SK-N-SH treated with all-trans-retinoic acid at 6 μM for 48 hours (cell line): ENCODE measurements at regions not wholly inside any gene's neighbourhood (a gene's known extent, or its start where the extent isn't known, plus 50 kb on each side); places are given as distances from the start of the nearest gene placed in this dataset.

Experiments
- ATAC-seq: fragments of 200-7000 bp; cut with Tn5 transposase; 3 replicates; pipeline ENCODE4 v1.9.1; 2020; ENCODE audit warnings: mild to moderate bottlenecking, moderate library complexity
- ARNTL ChIP-seq: fragments of 450-650 bp; formaldehyde crosslinking; IDR thresholded peaks from 2 replicates; pipeline ENCODE4 v1.5.0; 2020; ENCODE audit warnings: low read depth, mild to moderate bottlenecking, moderate library complexity, borderline replicate concordance
- BACH2 ChIP-seq: fragments of 250-450 bp; sonication (Bioruptor Pico); IDR thresholded peaks from 2 replicates; pipeline ENCODE4 v1.9.0; 2021; ENCODE audit warnings: mild to moderate bottlenecking, borderline replicate concordance
- CSDC2 ChIP-seq: fragments of 250-450 bp; sonication (Bioruptor Pico); IDR thresholded peaks from 2 replicates; pipeline ENCODE4 v1.5.0; 2020; ENCODE audit warnings: mild to moderate bottlenecking, moderate library complexity
- ESRRG ChIP-seq: fragments of 250-450 bp; sonication (Bioruptor Pico); IDR thresholded peaks from 2 replicates; pipeline ENCODE4 v1.6.1; 2021; ENCODE audit warnings: mild to moderate bottlenecking
- GLIS3 ChIP-seq: fragments of 250-450 bp; sonication (Bioruptor Pico); IDR thresholded peaks from 2 replicates; pipeline ENCODE4 v1.5.0; 2020; ENCODE audit warnings: mild to moderate bottlenecking, moderate library complexity
- ISL1 ChIP-seq: fragments of 250-450 bp; sonication (Bioruptor Pico); IDR thresholded peaks from 2 replicates; pipeline ENCODE4 v2.1.2; 2022; ENCODE audit warnings: mild to moderate bottlenecking, moderate library complexity
- OSR1 ChIP-seq: fragments of 250-450 bp; sonication (Bioruptor Pico); IDR thresholded peaks from 2 replicates; pipeline ENCODE4 v1.8.0; 2022; ENCODE audit warnings: moderate library complexity, mild to moderate bottlenecking, inconsistent platforms
- PPARA ChIP-seq: fragments of 250-450 bp; sonication (Bioruptor Pico); IDR thresholded peaks from 2 replicates; pipeline ENCODE4 v1.5.0; 2020; ENCODE audit warnings: mild to moderate bottlenecking, borderline replicate concordance
- RARB ChIP-seq: fragments of 250-450 bp; sonication (Bioruptor Pico); IDR thresholded peaks from 2 replicates; pipeline ENCODE4 v1.8.0; 2021; ENCODE audit warnings: mild to moderate bottlenecking, moderate library complexity
- TCF4 ChIP-seq: fragments of 250-450 bp; sonication (Bioruptor Pico); IDR thresholded peaks from 2 replicates; pipeline ENCODE4 v1.8.0; 2021; ENCODE audit warnings: mild to moderate bottlenecking, moderate library complexity, borderline replicate concordance
- TOX ChIP-seq: fragments of 250-450 bp; sonication (Bioruptor Pico); IDR thresholded peaks from 2 replicates; pipeline ENCODE4 v1.8.0; 2021; ENCODE audit warnings: mild to moderate bottlenecking, moderate library complexity, borderline replicate concordance
- ZC3H10 ChIP-seq: fragments of 250-450 bp; sonication (Bioruptor Pico); IDR thresholded peaks from 2 replicates; pipeline ENCODE4 v1.5.1; 2021; ENCODE audit warnings: mild to moderate bottlenecking, moderate library complexity
- ZFP3 ChIP-seq: fragments of 250-450 bp; sonication (Bioruptor Pico); IDR thresholded peaks from 2 replicates; pipeline ENCODE4 v1.5.0; 2020; ENCODE audit warnings: mild to moderate bottlenecking, moderate library complexity
- ZFP30 ChIP-seq: fragments of 450-650 bp; formaldehyde crosslinking; IDR thresholded peaks from 2 replicates; pipeline ENCODE4 v1.5.0; 2022; ENCODE audit warnings: mild to moderate bottlenecking, moderate library complexity
- ZNF565 ChIP-seq: fragments of 450-650 bp; formaldehyde crosslinking; conservative IDR thresholded peaks from 2 replicates; pipeline ENCODE4 v1.5.0; 2020; ENCODE audit warnings: low read depth, mild to moderate bottlenecking, moderate library complexity
- ZNF70 ChIP-seq: fragments of 450-650 bp; formaldehyde crosslinking; IDR thresholded peaks from 2 replicates; pipeline ENCODE4 v1.5.0; 2020; ENCODE audit warnings: mild to moderate bottlenecking, moderate library complexity
- ZNF8 ChIP-seq: fragments of 450-650 bp; formaldehyde crosslinking; IDR thresholded peaks from 2 replicates; pipeline ENCODE4 v1.5.0; 2020; ENCODE audit warnings: mild to moderate bottlenecking, moderate library complexity
- TF ChIP-seq, protein P1 (sequence below): fragments of 250-450 bp; sonication (Bioruptor Pico); IDR thresholded peaks from 2 replicates; pipeline ENCODE4 v1.8.0; 2020; ENCODE audit warnings: mild to moderate bottlenecking, moderate library complexity, borderline replicate concordance
- TF ChIP-seq, protein P2 (sequence below): fragments of 250-450 bp; sonication (Bioruptor Pico); IDR thresholded peaks from 2 replicates; pipeline ENCODE4 v1.5.1; 2021; ENCODE audit warnings: mild to moderate bottlenecking, moderate library complexity
- TF ChIP-seq, protein P3 (sequence below): fragments of 250-450 bp; sonication (Bioruptor Pico); IDR thresholded peaks from 2 replicates; pipeline ENCODE4 v1.8.0; 2021; ENCODE audit warnings: low read depth, mild to moderate bottlenecking, moderate library complexity, borderline replicate concordance
- TF ChIP-seq, protein P4 (sequence below): fragments of 250-450 bp; sonication (Bioruptor Pico); IDR thresholded peaks from 2 replicates; pipeline ENCODE4 v1.5.1; 2020; ENCODE audit warnings: low read depth, mild to moderate bottlenecking, moderate library complexity
- TF ChIP-seq, protein P5 (sequence below): fragments of 250-450 bp; sonication (Bioruptor Pico); IDR thresholded peaks from 2 replicates; pipeline ENCODE4 v1.5.0; 2020; ENCODE audit warnings: mild to moderate bottlenecking, moderate library complexity

DNA sequence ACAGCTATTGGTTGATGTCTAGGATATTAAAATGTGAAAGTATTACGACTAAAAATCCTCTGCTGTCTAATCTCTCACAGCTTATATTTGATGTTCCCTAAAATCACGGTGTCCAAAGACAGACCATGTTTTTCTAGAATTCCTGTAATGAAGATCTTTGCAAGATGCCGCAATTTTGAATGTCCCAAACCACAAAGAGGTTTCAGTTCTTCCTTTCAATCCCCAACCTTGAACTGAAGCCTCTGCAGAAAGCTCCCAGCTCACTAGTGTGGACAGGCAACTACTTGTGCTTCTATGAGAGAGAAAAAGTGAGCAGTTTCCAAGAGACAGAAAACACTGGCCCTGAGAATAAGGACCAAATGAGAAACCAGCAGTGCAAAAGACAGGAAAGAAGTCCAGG, 370.1 kb downstream of the FOXA2 start:
- no peak for ATAC-seq
- no peak for TF ChIP-seq ESRRG (CRISPR knock-in tag)
- TF ChIP-seq, all 23 proteins: peak for 0

DNA sequence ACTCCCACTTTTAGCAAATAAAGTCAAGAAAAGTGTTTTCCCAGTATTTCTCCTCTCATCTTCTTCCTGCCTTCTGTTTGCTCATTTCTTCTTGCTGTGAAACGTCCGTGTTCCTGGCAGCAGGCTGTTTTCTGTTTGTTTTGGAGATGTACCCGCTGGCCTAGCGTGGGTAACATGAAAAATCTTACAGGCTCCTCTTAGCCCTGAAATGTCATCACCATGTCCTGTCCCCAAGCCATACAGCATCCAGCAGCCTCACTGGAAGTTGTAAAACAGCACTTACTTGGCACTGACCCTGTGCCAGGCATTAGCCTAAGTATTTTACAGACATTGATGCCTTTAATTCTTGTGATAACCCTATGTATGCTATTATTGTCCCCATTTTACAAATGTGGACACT, 371.1 kb downstream of the FOXA2 start:
- TF ChIP-seq ARNTL (CRISPR knock-in tag) (no peak), BACH2 (CRISPR knock-in tag) (no peak), ZNF8 (no peak), PPARA (CRISPR knock-in tag) (no peak), ZFP3 (CRISPR knock-in tag) (no peak), ESRRG (CRISPR knock-in tag) (no peak)
- TF ChIP-seq, protein P1, sequence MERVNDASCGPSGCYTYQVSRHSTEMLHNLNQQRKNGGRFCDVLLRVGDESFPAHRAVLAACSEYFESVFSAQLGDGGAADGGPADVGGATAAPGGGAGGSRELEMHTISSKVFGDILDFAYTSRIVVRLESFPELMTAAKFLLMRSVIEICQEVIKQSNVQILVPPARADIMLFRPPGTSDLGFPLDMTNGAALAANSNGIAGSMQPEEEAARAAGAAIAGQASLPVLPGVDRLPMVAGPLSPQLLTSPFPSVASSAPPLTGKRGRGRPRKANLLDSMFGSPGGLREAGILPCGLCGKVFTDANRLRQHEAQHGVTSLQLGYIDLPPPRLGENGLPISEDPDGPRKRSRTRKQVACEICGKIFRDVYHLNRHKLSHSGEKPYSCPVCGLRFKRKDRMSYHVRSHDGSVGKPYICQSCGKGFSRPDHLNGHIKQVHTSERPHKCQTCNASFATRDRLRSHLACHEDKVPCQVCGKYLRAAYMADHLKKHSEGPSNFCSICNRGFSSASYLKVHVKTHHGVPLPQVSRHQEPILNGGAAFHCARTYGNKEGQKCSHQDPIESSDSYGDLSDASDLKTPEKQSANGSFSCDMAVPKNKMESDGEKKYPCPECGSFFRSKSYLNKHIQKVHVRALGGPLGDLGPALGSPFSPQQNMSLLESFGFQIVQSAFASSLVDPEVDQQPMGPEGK (CRISPR knock-in tag), result no peak
- TF ChIP-seq, protein P2, sequence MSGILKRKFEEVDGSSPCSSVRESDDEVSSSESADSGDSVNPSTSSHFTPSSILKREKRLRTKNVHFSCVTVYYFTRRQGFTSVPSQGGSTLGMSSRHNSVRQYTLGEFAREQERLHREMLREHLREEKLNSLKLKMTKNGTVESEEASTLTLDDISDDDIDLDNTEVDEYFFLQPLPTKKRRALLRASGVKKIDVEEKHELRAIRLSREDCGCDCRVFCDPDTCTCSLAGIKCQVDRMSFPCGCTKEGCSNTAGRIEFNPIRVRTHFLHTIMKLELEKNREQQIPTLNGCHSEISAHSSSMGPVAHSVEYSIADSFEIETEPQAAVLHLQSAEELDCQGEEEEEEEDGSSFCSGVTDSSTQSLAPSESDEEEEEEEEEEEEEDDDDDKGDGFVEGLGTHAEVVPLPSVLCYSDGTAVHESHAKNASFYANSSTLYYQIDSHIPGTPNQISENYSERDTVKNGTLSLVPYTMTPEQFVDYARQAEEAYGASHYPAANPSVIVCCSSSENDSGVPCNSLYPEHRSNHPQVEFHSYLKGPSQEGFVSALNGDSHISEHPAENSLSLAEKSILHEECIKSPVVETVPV (CRISPR knock-in tag), result no peak
- TF ChIP-seq, protein P3, sequence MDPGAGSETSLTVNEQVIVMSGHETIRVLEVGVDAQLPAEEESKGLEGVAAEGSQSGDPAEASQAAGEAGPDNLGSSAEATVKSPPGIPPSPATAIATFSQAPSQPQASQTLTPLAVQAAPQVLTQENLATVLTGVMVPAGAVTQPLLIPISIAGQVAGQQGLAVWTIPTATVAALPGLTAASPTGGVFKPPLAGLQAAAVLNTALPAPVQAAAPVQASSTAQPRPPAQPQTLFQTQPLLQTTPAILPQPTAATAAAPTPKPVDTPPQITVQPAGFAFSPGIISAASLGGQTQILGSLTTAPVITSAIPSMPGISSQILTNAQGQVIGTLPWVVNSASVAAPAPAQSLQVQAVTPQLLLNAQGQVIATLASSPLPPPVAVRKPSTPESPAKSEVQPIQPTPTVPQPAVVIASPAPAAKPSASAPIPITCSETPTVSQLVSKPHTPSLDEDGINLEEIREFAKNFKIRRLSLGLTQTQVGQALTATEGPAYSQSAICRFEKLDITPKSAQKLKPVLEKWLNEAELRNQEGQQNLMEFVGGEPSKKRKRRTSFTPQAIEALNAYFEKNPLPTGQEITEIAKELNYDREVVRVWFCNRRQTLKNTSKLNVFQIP (CRISPR knock-in tag), result no peak
- no peak for ATAC-seq

DNA sequence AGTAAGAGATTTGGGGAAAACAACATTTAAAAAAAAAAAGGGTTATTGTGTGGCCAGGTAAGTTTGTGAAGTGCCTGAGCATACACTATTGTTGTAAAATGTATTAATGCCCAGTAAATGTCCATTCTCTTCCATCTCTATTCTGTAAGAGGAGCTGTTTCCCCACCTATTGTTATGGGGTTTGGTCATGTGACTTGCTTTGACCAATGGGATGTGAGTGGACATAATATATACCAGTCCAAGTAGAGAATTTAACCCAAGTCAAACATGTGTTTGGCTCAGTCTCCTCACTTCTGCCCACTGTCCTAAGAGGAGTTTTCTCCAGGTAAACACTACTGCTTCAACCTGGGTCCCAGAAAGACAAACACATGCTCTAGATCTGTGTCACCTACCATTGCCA, 377.1 kb downstream of the FOXA2 start:
- TF ChIP-seq ZNF8 (no peak), OSR1 (CRISPR knock-in tag) (no peak), PPARA (CRISPR knock-in tag) (no peak), ARNTL (CRISPR knock-in tag) (no peak), ZFP30 (no peak), TCF4 (CRISPR knock-in tag) (no peak), ISL1 (CRISPR knock-in tag) (no peak), ZNF565 (CRISPR knock-in tag) (no peak), CSDC2 (CRISPR knock-in tag) (no peak), ESRRG (CRISPR knock-in tag) (no peak), TOX (CRISPR knock-in tag) (no peak), ZC3H10 (CRISPR knock-in tag) (no peak), RARB (CRISPR knock-in tag) (no peak), GLIS3 (CRISPR knock-in tag) (no peak)
- TF ChIP-seq, protein P4, sequence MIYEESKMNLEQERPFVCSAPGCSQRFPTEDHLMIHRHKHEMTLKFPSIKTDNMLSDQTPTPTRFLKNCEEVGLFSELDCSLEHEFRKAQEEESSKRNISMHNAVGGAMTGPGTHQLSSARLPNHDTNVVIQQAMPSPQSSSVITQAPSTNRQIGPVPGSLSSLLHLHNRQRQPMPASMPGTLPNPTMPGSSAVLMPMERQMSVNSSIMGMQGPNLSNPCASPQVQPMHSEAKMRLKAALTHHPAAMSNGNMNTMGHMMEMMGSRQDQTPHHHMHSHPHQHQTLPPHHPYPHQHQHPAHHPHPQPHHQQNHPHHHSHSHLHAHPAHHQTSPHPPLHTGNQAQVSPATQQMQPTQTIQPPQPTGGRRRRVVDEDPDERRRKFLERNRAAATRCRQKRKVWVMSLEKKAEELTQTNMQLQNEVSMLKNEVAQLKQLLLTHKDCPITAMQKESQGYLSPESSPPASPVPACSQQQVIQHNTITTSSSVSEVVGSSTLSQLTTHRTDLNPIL (CRISPR knock-in tag), result no peak
- TF ChIP-seq, protein P5, sequence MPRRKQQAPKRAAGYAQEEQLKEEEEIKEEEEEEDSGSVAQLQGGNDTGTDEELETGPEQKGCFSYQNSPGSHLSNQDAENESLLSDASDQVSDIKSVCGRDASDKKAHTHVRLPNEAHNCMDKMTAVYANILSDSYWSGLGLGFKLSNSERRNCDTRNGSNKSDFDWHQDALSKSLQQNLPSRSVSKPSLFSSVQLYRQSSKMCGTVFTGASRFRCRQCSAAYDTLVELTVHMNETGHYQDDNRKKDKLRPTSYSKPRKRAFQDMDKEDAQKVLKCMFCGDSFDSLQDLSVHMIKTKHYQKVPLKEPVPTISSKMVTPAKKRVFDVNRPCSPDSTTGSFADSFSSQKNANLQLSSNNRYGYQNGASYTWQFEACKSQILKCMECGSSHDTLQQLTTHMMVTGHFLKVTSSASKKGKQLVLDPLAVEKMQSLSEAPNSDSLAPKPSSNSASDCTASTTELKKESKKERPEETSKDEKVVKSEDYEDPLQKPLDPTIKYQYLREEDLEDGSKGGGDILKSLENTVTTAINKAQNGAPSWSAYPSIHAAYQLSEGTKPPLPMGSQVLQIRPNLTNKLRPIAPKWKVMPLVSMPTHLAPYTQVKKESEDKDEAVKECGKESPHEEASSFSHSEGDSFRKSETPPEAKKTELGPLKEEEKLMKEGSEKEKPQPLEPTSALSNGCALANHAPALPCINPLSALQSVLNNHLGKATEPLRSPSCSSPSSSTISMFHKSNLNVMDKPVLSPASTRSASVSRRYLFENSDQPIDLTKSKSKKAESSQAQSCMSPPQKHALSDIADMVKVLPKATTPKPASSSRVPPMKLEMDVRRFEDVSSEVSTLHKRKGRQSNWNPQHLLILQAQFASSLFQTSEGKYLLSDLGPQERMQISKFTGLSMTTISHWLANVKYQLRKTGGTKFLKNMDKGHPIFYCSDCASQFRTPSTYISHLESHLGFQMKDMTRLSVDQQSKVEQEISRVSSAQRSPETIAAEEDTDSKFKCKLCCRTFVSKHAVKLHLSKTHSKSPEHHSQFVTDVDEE, result no peak
- ATAC-seq, result no peak

DNA sequence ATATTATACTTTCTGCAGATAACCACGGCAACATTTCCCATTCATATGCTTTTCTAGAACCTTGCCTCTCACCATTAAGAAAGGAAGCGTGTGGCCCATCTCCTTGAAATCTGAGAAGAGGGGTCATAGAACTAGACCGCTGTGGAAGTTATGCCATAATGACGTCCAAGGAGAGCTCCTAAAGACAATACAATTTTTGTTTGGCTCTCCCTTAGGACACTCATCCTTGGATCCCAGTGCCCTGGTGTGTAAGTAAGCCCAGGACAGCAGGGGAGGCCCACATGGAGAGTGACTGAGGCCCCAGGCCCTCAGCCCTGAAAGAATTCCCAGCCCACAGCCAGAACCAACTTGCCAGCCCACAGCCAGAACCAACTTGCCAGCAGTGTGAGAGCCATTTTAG, 379.6 kb downstream of the FOXA2 start:
- TF ChIP-seq PPARA (CRISPR knock-in tag), result no peak
- TF ChIP-seq, protein P2 (CRISPR knock-in tag), result no peak
- no peak for TF ChIP-seq ZFP3 (CRISPR knock-in tag)
- TF ChIP-seq CSDC2 (CRISPR knock-in tag), result no peak
- TF ChIP-seq ZNF70 (CRISPR knock-in tag), result no peak
- TF ChIP-seq, protein P5, result no peak
- TF ChIP-seq, all 23 proteins: peak for 0
- ATAC-seq, result no peak
